ENCODE measurements at regions not wholly inside any gene's neighbourhood (a gene's known extent, or its start where the extent isn't known, plus 50 kb on each side); places are given as distances from the start of the nearest gene placed in this dataset. TPM values are rescaled to one million over a fixed set of nuclear protein-coding genes. Genes with fewer than 3 reads are reported as not detected.

Small RNA genes in the stretch of these regions (small RNA-seq; reads per million reads assigned to genes)
- gene AC113367.2 = not detected
- not detected for gene RNU7-53P

All from neural progenitor cell (in vitro differentiated cells).